ENCODE measurements at regions not wholly inside any gene's neighbourhood (a gene's known extent, or its start where the extent isn't known, plus 50 kb on each side); places are given as distances from the start of the nearest gene placed in this dataset.

GRCh38 chr5:169374761-169375160, 73.8 kb upstream of the SLIT3 start:
- no peak for TF ChIP-seq TSHZ2 (CRISPR knock-in tag; IDR thresholded peaks at IDR 0.05)
- no peak for TF ChIP-seq CSDC2 (CRISPR knock-in tag; IDR thresholded peaks at IDR 0.05)
- TF ChIP-seq, protein P1, sequence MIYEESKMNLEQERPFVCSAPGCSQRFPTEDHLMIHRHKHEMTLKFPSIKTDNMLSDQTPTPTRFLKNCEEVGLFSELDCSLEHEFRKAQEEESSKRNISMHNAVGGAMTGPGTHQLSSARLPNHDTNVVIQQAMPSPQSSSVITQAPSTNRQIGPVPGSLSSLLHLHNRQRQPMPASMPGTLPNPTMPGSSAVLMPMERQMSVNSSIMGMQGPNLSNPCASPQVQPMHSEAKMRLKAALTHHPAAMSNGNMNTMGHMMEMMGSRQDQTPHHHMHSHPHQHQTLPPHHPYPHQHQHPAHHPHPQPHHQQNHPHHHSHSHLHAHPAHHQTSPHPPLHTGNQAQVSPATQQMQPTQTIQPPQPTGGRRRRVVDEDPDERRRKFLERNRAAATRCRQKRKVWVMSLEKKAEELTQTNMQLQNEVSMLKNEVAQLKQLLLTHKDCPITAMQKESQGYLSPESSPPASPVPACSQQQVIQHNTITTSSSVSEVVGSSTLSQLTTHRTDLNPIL (CRISPR knock-in tag; IDR thresholded peaks at IDR 0.05; ENCODE audit: low read depth), result no peak
- no peak for TF ChIP-seq ZNF565 (CRISPR knock-in tag; conservative IDR thresholded peaks at IDR 0.05; ENCODE audit: low read depth)
- TF ChIP-seq OSR1 (CRISPR knock-in tag; IDR thresholded peaks at IDR 0.05), result no peak
- TF ChIP-seq ZFP3 (CRISPR knock-in tag; IDR thresholded peaks at IDR 0.05), result no peak
- TF ChIP-seq PATZ1 (CRISPR knock-in tag; IDR thresholded peaks at IDR 0.05; ENCODE audit: borderline replicate concordance), result no peak
- TF ChIP-seq TOX (CRISPR knock-in tag; IDR thresholded peaks at IDR 0.05; ENCODE audit: borderline replicate concordance), result no peak
- TF ChIP-seq CSRNP3 (CRISPR knock-in tag; IDR thresholded peaks at IDR 0.05), result no peak
- TF ChIP-seq ZC3H10 (CRISPR knock-in tag; IDR thresholded peaks at IDR 0.05), result no peak
- no peak for TF ChIP-seq SNAI2 (CRISPR knock-in tag; IDR thresholded peaks at IDR 0.05)
- no peak for TF ChIP-seq BACH2 (CRISPR knock-in tag; IDR thresholded peaks at IDR 0.05; ENCODE audit: borderline replicate concordance)
- TF ChIP-seq, protein P2, sequence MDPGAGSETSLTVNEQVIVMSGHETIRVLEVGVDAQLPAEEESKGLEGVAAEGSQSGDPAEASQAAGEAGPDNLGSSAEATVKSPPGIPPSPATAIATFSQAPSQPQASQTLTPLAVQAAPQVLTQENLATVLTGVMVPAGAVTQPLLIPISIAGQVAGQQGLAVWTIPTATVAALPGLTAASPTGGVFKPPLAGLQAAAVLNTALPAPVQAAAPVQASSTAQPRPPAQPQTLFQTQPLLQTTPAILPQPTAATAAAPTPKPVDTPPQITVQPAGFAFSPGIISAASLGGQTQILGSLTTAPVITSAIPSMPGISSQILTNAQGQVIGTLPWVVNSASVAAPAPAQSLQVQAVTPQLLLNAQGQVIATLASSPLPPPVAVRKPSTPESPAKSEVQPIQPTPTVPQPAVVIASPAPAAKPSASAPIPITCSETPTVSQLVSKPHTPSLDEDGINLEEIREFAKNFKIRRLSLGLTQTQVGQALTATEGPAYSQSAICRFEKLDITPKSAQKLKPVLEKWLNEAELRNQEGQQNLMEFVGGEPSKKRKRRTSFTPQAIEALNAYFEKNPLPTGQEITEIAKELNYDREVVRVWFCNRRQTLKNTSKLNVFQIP (CRISPR knock-in tag; IDR thresholded peaks at IDR 0.05; ENCODE audit: borderline replicate concordance, low read depth), result no peak
